Osteocyte (in vitro differentiated cells): ENCODE measurements at regions not wholly inside any gene's neighbourhood (a gene's known extent, or its start where the extent isn't known, plus 50 kb on each side); places are given as distances from the start of the nearest gene placed in this dataset.
"Not testable (repeated sequence)": the region's sequence is repeated elsewhere in the genome, so short reads cannot be mapped to it uniquely, and the experiment has no call there.

ENCODE experiments used
- DNase-seq: peaks from one replicate; pipeline ENCODE4 v3.0.0; 2021; ENCODE audit warnings: mixed read lengths; ENCODE audit not compliant: unreplicated experiment; ENCODE audit errors: extremely low spot score
- H3K27ac Mint-ChIP-seq: one replicate; pipeline ENCODE4 v1.8.0; 2021; ENCODE audit warnings: mild to moderate bottlenecking, mixed read lengths; ENCODE audit not compliant: unreplicated experiment
- H3K27me3 Mint-ChIP-seq: one replicate; pipeline ENCODE4 v1.8.0; 2021; ENCODE audit warnings: mixed read lengths; ENCODE audit not compliant: unreplicated experiment
- H3K36me3 Mint-ChIP-seq: one replicate; pipeline ENCODE4 v1.8.0; 2021; ENCODE audit warnings: mixed read lengths; ENCODE audit not compliant: unreplicated experiment
- H3K4me1 Mint-ChIP-seq: one replicate; pipeline ENCODE4 v1.8.0; 2021; ENCODE audit warnings: mixed read lengths; ENCODE audit not compliant: unreplicated experiment
- H3K4me3 Mint-ChIP-seq: one replicate; pipeline ENCODE4 v1.8.0; 2021; ENCODE audit warnings: mild to moderate bottlenecking, moderate library complexity, mixed read lengths; ENCODE audit not compliant: unreplicated experiment
- H3K9me3 Mint-ChIP-seq: one replicate; pipeline ENCODE4 v1.8.0; 2021; ENCODE audit warnings: mixed read lengths; ENCODE audit not compliant: unreplicated experiment

- not testable (repeated sequence) for H3K9me3 Mint-ChIP-seq, H3K4me1 Mint-ChIP-seq, H3K4me3 Mint-ChIP-seq, H3K27ac Mint-ChIP-seq, DNase-seq, H3K36me3 Mint-ChIP-seq, H3K27me3 Mint-ChIP-seq
Measured at GRCh38 chr13:18279971-18280370, 901.7 kb downstream of the TUBA3C start.

GRCh38 chr13:18277372-18277771, 904.3 kb downstream of the TUBA3C start:
- not testable (repeated sequence) for H3K27ac Mint-ChIP-seq, H3K27me3 Mint-ChIP-seq, H3K9me3 Mint-ChIP-seq, H3K4me3 Mint-ChIP-seq, DNase-seq, H3K36me3 Mint-ChIP-seq, H3K4me1 Mint-ChIP-seq

DNA sequence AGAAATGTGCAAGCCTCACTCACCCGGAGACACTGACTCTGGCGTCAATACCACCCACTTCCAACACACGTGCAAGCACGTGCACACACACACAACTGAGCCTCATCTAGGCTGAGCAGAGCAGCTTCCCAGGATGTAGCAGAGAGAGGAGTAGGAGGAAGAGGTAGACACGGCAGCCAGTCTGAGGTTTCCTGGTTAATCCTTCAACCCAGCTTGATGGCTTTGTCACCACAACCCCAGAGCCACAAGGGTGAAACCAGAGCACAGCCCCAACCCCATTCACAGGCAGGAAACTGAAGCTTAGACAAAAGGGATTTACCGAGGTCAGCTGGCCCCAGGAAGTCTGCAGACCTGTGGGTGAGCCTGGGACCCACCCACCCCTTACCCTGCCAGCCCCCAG, 905.3 kb downstream of the TUBA3C start:
- not testable (repeated sequence) for H3K9me3 Mint-ChIP-seq, H3K27me3 Mint-ChIP-seq, H3K27ac Mint-ChIP-seq, DNase-seq, H3K4me3 Mint-ChIP-seq, H3K4me1 Mint-ChIP-seq, H3K36me3 Mint-ChIP-seq

- not testable (repeated sequence) for H3K4me1 Mint-ChIP-seq, DNase-seq
Measured at GRCh38 chr13:18273785-18274514, 907.7 kb downstream of the TUBA3C start.

GRCh38 chr13:18258801-18259419, 922.7 kb downstream of the TUBA3C start:
- DNase-seq, H3K4me3 Mint-ChIP-seq, H3K4me1 Mint-ChIP-seq, H3K27me3 Mint-ChIP-seq, H3K9me3 Mint-ChIP-seq, H3K36me3 Mint-ChIP-seq, H3K27ac Mint-ChIP-seq: not testable (repeated sequence)

More at GRCh38 chr13:18273785-18274514, 907.7 kb downstream of the TUBA3C start:
- not testable (repeated sequence) for H3K9me3 Mint-ChIP-seq, H3K27me3 Mint-ChIP-seq, H3K4me3 Mint-ChIP-seq, H3K36me3 Mint-ChIP-seq, H3K27ac Mint-ChIP-seq

DNA sequence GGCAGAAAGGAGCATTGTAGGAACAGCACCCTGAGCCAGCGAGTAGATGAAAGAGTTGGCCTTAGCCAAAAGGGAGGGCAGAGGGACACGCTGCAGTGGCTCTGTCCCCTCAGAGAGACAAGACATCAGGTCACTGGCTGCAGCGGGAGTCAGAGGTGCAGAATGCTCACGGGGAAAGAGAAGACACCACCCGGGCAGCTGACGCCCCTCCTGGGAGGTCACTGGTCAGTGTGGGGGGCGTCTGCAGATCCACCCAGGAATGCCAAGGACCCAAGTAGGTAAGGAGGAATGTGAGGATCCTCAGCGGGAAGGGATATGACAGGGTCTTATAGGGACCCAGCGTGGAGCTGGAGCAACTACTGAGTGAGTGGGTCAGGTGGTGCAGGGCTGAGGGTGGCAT, 923.9 kb downstream of the TUBA3C start:
- H3K36me3 Mint-ChIP-seq, H3K27me3 Mint-ChIP-seq, H3K4me1 Mint-ChIP-seq, H3K4me3 Mint-ChIP-seq, H3K27ac Mint-ChIP-seq, H3K9me3 Mint-ChIP-seq, DNase-seq: not testable (repeated sequence)

DNA sequence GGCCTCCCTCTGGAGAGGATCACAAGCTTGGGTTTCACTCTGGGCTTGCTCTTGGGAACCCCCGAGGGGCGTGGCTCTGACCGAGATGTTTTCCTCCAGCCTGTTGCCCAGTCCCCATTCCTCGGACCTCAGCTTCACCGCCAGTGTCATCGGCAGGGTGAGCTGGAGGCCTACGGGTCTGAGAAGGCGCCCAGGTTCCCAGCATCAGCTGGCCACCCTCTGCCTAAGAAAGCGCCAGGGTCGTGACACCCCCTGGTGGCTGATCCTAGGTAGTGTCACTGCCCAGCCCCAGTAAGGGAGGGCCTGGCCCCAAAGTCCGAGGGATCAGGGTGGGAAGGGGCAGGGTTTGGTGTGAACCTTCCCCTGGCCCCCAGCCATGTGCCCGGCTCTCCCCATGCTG, 928.8 kb downstream of the TUBA3C start:
- not testable (repeated sequence) for H3K4me3 Mint-ChIP-seq, H3K27ac Mint-ChIP-seq, H3K4me1 Mint-ChIP-seq, DNase-seq, H3K27me3 Mint-ChIP-seq, H3K36me3 Mint-ChIP-seq
- H3K9me3 Mint-ChIP-seq = peaks cover 20% of the 10 kb centered on the region

DNA sequence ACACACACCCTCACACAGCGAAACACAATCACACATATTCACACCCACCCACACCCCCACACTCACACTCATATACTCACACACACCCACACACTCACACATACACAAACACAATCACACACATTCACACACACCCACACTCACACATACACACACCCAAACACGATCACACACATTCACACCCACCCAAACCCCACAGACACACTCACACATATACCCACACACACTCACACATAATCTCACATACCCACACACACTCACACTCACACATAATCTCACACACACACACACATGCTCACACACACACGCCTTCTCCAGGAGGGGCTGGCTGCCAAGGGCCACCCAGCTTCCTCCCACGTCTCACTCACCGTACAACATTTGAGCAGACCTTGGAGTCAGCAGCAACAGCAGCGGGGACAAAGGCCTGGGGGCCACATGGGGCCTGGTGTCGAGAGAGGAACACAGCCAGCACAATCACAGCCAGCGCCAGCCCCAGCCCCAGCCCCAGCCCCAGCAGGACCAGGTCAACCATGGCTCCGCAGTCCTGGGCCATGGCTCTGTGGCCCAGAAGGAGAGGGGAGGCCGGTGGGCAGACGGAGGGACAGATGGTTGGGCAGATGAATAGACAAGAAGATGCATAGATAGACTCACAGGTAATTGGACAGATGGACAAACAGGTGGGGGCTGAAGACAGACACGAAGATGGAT, 932.9 kb downstream of the TUBA3C start:
- H3K4me1 Mint-ChIP-seq, H3K27me3 Mint-ChIP-seq, DNase-seq, H3K4me3 Mint-ChIP-seq, H3K27ac Mint-ChIP-seq, H3K36me3 Mint-ChIP-seq: not testable (repeated sequence)
- H3K9me3 Mint-ChIP-seq = peaks cover 15% of the 10 kb centered on the region

DNA sequence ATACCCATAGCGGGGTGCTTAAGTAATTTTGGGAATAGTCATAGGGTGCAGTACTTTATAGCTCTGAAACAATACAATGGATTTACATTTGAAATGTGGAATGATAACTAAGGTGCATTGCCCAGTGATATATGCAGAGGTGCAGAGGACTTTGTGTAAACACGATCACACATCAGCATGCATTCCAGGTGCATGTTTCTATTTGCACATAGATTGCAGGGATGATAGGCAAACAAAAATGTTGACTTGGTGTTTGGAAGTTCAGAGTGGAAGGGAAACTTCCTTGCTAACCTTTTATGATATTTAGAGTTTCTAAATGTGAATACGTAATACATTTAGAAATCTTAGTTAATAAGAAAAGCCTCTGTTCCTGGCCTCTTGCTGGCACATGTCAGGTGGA, 941.5 kb downstream of the TUBA3C start:
- not testable (repeated sequence) for H3K36me3 Mint-ChIP-seq, H3K27me3 Mint-ChIP-seq, H3K4me1 Mint-ChIP-seq, DNase-seq, H3K27ac Mint-ChIP-seq, H3K4me3 Mint-ChIP-seq
- peaks cover 22% of the 10 kb centered on the region for H3K9me3 Mint-ChIP-seq

DNA sequence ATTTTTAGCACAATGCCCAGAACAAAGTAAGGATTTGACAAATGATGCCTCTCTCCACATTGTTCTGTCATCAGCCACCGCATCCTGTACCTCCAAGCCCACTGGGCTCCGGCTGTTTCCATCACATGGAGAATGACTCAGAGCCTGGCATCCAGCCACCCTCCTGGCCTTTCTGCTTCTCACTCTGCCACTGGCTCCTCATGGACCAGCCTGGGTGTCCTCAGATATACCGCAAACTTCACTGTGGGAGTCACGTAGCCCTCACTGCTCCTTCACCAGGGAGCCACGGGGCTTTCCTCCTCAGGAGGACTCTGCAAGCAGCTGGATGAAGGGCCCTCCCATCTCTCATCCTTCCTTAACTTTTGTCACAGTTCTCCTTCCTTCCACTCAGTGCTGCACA, 943.0 kb downstream of the TUBA3C start:
- not testable (repeated sequence) for H3K36me3 Mint-ChIP-seq, DNase-seq, H3K27me3 Mint-ChIP-seq, H3K4me3 Mint-ChIP-seq, H3K4me1 Mint-ChIP-seq, H3K27ac Mint-ChIP-seq
- peaks cover 18% of the 10 kb centered on the region for H3K9me3 Mint-ChIP-seq
